IMR-90 (cell line): ENCODE measurements at regions not wholly inside any gene's neighbourhood (a gene's known extent, or its start where the extent isn't known, plus 50 kb on each side); places are given as distances from the start of the nearest gene placed in this dataset.

ENCODE experiments used
- POLR2A ChIP-seq: IDR thresholded peaks from 2 replicates; pipeline ENCODE4 v1.6.1; 2012; ENCODE audit warnings: mild to moderate bottlenecking, low read depth, low read length
- RAD21 ChIP-seq: IDR thresholded peaks from 2 replicates; pipeline ENCODE4 v1.6.1; 2012; ENCODE audit warnings: low read length, improper control_type of control experiment
- TF ChIP-seq, protein P1 (sequence below): conservative IDR thresholded peaks from 2 replicates; pipeline ENCODE4 v1.5.1; 2012; ENCODE audit warnings: mild to moderate bottlenecking, low read depth, low read length, improper control_type of control experiment
- TF ChIP-seq, protein P2 (sequence below): fragments of 150-350 bp; IDR thresholded peaks from 2 replicates; pipeline ENCODE4 v1.6.1; 2016; ENCODE audit warnings: low read depth, mild to moderate bottlenecking, low read length, moderate library complexity, borderline replicate concordance
- TF ChIP-seq, protein P3 (sequence below): fragments of 150-350 bp; IDR thresholded peaks from 2 replicates; pipeline ENCODE4 v1.6.1; 2017; ENCODE audit warnings: mild to moderate bottlenecking, antibody characterized with exemption, low read length, low read depth

DNA sequence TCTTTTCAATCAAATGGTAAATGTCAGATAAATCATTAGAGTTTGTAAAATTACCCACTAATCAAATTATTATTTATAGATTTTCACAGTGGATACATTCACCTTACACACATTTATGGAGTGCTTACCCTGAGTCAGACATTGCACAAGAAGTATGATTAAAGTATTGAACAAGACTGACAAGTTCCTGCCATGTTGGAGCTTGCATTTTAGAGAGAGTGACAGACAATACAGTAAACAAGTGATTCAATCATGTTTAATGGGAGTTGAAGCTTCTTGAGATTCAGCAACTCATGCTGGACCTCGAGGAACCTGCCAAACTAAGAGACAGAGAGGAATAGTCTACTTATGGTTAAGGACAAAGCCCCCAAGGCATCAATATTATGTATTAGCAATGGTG lies 487.8 kb downstream of the PCDH17 start:
- TF ChIP-seq POLR2A: no peak
- TF ChIP-seq, protein P1, sequence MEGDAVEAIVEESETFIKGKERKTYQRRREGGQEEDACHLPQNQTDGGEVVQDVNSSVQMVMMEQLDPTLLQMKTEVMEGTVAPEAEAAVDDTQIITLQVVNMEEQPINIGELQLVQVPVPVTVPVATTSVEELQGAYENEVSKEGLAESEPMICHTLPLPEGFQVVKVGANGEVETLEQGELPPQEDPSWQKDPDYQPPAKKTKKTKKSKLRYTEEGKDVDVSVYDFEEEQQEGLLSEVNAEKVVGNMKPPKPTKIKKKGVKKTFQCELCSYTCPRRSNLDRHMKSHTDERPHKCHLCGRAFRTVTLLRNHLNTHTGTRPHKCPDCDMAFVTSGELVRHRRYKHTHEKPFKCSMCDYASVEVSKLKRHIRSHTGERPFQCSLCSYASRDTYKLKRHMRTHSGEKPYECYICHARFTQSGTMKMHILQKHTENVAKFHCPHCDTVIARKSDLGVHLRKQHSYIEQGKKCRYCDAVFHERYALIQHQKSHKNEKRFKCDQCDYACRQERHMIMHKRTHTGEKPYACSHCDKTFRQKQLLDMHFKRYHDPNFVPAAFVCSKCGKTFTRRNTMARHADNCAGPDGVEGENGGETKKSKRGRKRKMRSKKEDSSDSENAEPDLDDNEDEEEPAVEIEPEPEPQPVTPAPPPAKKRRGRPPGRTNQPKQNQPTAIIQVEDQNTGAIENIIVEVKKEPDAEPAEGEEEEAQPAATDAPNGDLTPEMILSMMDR: no peak
- TF ChIP-seq, protein P2, sequence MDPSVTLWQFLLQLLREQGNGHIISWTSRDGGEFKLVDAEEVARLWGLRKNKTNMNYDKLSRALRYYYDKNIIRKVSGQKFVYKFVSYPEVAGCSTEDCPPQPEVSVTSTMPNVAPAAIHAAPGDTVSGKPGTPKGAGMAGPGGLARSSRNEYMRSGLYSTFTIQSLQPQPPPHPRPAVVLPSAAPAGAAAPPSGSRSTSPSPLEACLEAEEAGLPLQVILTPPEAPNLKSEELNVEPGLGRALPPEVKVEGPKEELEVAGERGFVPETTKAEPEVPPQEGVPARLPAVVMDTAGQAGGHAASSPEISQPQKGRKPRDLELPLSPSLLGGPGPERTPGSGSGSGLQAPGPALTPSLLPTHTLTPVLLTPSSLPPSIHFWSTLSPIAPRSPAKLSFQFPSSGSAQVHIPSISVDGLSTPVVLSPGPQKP: no peak
- TF ChIP-seq, protein P3, sequence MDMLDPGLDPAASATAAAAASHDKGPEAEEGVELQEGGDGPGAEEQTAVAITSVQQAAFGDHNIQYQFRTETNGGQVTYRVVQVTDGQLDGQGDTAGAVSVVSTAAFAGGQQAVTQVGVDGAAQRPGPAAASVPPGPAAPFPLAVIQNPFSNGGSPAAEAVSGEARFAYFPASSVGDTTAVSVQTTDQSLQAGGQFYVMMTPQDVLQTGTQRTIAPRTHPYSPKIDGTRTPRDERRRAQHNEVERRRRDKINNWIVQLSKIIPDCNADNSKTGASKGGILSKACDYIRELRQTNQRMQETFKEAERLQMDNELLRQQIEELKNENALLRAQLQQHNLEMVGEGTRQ: no peak
- no peak for TF ChIP-seq RAD21
